PFSK-1 (cell line): ENCODE measurements at regions not wholly inside any gene's neighbourhood (a gene's known extent, or its start where the extent isn't known, plus 50 kb on each side); places are given as distances from the start of the nearest gene placed in this dataset.

ENCODE experiments used
- FOXP2 ChIP-seq: optimal IDR thresholded peaks from 2 replicates; pipeline ENCODE3; 2011; ENCODE audit warnings: borderline replicate concordance, control low read depth, inconsistent platforms; ENCODE audit not compliant: insufficient read depth; ENCODE audit errors: extremely low read length, extremely low read depth
- POLR2AphosphoS5 ChIP-seq: IDR thresholded peaks from 2 replicates; pipeline ENCODE4 v1.6.1; 2012; ENCODE audit warnings: low read depth, mild to moderate bottlenecking, control low read depth, low read length, moderate library complexity
- REST ChIP-seq, 2 experiments: IDR thresholded peaks; 2 replicates each; pipeline versions ENCODE4 v1.6.1 to v1.8.0; 2011 to 2012; ENCODE audit warnings: low read depth in 2 of 2, low read length in 2 of 2, control low read depth in 1 of 2, inconsistent platforms in 1 of 2, mild to moderate bottlenecking in 1 of 2, moderate library complexity in 1 of 2; ENCODE audit not compliant: insufficient read depth in 1 of 2
- SIN3A ChIP-seq: IDR thresholded peaks from 2 replicates; pipeline ENCODE4 v1.6.1; 2012; ENCODE audit warnings: mild to moderate bottlenecking, low read length, moderate library complexity, borderline replicate concordance; ENCODE audit not compliant: insufficient read depth
- TAF1 ChIP-seq: IDR thresholded peaks from 2 replicates; pipeline ENCODE4 v1.6.1; 2012; ENCODE audit warnings: low read length, control low read depth, borderline replicate concordance; ENCODE audit not compliant: insufficient read depth

- TF ChIP-seq REST (IDR thresholded peaks at IDR 0.05; ENCODE audit: insufficient read depth in 1 of 2, low read depth in 2 of 2, low read length in 2 of 2) (no peak), SIN3A (no peak), TAF1 (no peak), FOXP2 (no peak), POLR2AphosphoS5 (no peak)
Measured at GRCh38 chr5:12745537-12745936, 841.3 kb upstream of the CTNND2 start.

GRCh38 chr5:12743582-12743981 is 839.3 kb upstream of the CTNND2 start:
- TF ChIP-seq SIN3A, result no peak
- no peak for TF ChIP-seq POLR2AphosphoS5
- no peak for TF ChIP-seq REST (IDR thresholded peaks at IDR 0.05; ENCODE audit: insufficient read depth in 1 of 2, low read depth in 2 of 2, low read length in 2 of 2)
- TF ChIP-seq FOXP2, result no peak
- TF ChIP-seq TAF1, result no peak

- TF ChIP-seq TAF1 (no peak), REST (IDR thresholded peaks at IDR 0.05; ENCODE audit: insufficient read depth in 1 of 2, low read depth in 2 of 2, low read length in 2 of 2) (no peak), FOXP2 (no peak), SIN3A (no peak), POLR2AphosphoS5 (no peak)
Measured at GRCh38 chr5:12730354-12730753, 826.1 kb upstream of the CTNND2 start.

- TF ChIP-seq REST (IDR thresholded peaks at IDR 0.05; ENCODE audit: insufficient read depth in 1 of 2, low read depth in 2 of 2, low read length in 2 of 2) (no peak), FOXP2 (no peak), TAF1 (no peak), SIN3A (no peak), POLR2AphosphoS5 (no peak)
Measured at GRCh38 chr5:12716664-12717063, 812.4 kb upstream of the CTNND2 start.

GRCh38 chr5:12707560-12707959 is 803.3 kb upstream of the CTNND2 start:
- TF ChIP-seq FOXP2 (no peak), SIN3A (no peak), REST (IDR thresholded peaks at IDR 0.05; ENCODE audit: insufficient read depth in 1 of 2, low read depth in 2 of 2, low read length in 2 of 2) (no peak), TAF1 (no peak), POLR2AphosphoS5 (no peak)
